HL-60 (cell line): ENCODE measurements at regions not wholly inside any gene's neighbourhood (a gene's known extent, or its start where the extent isn't known, plus 50 kb on each side); places are given as distances from the start of the nearest gene placed in this dataset.

Experiments
- DNase-seq, 2 experiments: peaks; one replicate each; pipeline ENCODE4 v3.0.0-alpha.2; 2010 to 2020; ENCODE audit warnings: low read depth in 1 of 2, low spot score in 1 of 2
- H3K27ac ChIP-seq: fragments of 250-450 bp; sonication (Bioruptor Pico); replicated peaks from 2 replicates; pipeline ENCODE4 v1.5.1; 2020; ENCODE audit warnings: mild to moderate bottlenecking, moderate library complexity
- H3K27me3 ChIP-seq: fragments of 250-450 bp; sonication (Bioruptor Pico); 2 replicates; pipeline ENCODE4 v1.5.1; 2021; ENCODE audit warnings: mild to moderate bottlenecking, moderate library complexity; ENCODE audit not compliant: insufficient read depth, poor library complexity, severe bottlenecking
- H3K4me3 ChIP-seq: replicated peaks from 2 replicates; pipeline ENCODE4 v1.5.1; 2011; ENCODE audit warnings: mild to moderate bottlenecking, control low read depth, low read length; ENCODE audit not compliant: insufficient read depth
- CTCF ChIP-seq: IDR thresholded peaks from one replicate; pipeline ENCODE4 v1.5.1; 2011; ENCODE audit warnings: low read length, control low read depth, inconsistent platforms; ENCODE audit not compliant: insufficient read depth
- GABPA ChIP-seq: IDR thresholded peaks from 2 replicates; pipeline ENCODE4 v1.6.1; 2012; ENCODE audit warnings: low read depth
- POLR2AphosphoS5 ChIP-seq: IDR thresholded peaks from 2 replicates; pipeline ENCODE4 v1.6.1; 2012; ENCODE audit warnings: low read depth
- REST ChIP-seq: IDR thresholded peaks from 2 replicates; pipeline ENCODE4 v1.6.1; 2012; ENCODE audit warnings: low read depth; ENCODE audit not compliant: insufficient replicate concordance
- SPI1 ChIP-seq: IDR thresholded peaks from 2 replicates; pipeline ENCODE4 v1.6.1; 2012; ENCODE audit warnings: low read depth, mild to moderate bottlenecking, borderline replicate concordance

DNA sequence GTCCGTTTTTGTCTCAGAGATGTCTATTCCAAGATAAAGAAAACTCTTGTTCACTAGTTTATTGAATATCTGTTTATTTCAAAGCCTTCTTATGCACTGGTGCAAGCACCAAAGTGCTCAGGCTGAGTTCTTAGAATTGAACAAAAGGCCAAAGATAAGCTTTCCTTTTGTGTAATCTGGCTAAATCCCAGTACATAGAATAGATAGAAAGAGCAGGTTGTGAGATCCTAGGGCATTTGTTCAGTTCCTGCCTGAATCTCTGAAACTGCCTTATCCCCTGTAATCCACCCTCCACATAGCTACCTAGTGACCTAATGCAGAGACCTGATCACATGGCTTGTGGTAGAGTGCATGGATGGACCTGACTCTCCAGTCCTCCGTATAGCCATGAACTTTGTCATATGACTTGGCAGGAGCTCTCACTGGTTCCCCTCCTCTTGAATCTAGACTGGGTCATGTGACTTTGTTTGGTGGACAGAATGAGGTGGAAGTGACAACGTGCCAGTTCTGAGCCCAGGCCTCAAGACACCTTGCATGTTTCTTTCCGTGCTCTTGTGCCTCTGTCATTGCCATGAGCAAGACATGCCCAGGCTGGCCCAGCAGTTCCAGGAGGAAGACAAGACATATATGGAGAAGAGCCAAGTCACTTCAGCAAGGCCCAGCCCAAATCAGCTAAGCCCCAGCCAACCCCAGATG lies 139.3 kb upstream of the SHB start:
- no peak overlapping the region for H3K4me3 ChIP-seq
- no peak overlapping the region for H3K27ac ChIP-seq
- H3K27me3 ChIP-seq, result no peaks in the 10 kb centered on the region
- TF ChIP-seq REST (no peak), CTCF (no peak), POLR2AphosphoS5 (no peak), GABPA (no peak), SPI1 (no peak)
- DNase-seq, result no peak

DNA sequence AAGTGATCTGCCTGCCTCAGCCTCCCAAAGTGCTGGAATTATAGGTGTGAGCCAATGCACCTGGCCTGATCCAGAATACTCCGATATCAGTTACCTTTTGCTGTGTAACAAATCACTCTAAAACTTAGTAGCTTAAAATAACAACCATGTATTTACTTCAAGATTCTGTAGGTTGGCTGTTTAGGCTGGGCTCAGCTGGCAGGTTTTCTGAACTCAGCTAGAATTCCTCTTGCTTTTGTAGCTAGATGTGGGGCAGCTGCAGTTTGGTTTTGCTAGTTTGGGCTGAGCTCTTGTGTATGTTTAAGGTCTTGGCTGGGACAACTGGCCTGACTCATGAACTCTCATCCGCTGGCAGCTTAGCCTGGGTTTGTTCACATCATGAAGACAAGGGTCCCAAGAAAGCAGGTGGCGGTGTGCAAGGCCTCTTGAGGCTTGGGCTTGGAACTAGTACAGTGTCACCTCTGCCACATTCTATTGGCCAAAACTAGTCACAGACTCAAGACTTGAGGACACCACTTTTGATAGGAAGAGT lies 138.3 kb upstream of the SHB start:
- Histone ChIP-seq H3K27ac (no peak overlapping the region), H3K27me3 (no peaks in the 10 kb centered on the region), H3K4me3 (no peak overlapping the region)
- TF ChIP-seq GABPA (no peak), CTCF (no peak), SPI1 (no peak), REST (no peak)
- DNase-seq, result no peak

DNA sequence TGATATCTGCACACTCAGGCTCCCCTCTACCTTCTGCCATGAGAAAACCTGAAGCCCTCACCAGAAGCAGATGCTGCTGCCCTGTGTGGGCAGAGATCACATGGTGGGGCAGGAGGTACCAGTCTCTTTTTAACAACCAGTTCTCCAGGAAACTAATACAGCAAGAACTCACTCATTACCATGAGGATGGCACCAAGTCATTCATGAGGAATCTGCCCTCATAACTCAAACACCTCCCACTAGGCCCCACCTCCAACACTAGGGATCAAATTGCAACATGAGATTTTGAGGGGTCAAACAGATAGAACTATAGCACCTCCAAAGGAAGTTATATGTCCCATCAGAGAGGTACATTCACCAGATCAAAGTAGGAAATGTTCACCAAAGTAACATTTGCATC lies 136.3 kb upstream of the SHB start:
- TF ChIP-seq GABPA, result no peak
- TF ChIP-seq CTCF, result no peak
- no peak for DNase-seq
- H3K27ac ChIP-seq, result no peak overlapping the region

GRCh38 chr9:38202336-38202938 lies 133.4 kb upstream of the SHB start:
- TF ChIP-seq SPI1 (no peak), POLR2AphosphoS5 (no peak), REST (no peak), GABPA (no peak), CTCF (no peak)
- no peak for DNase-seq
- Histone ChIP-seq H3K27ac (no peak overlapping the region), H3K4me3 (no peak overlapping the region), H3K27me3 (no peaks in the 10 kb centered on the region)

More for the DNA sequence above, 136.3 kb upstream of the SHB start:
- no peaks in the 10 kb centered on the region for H3K27me3 ChIP-seq
- no peak overlapping the region for H3K4me3 ChIP-seq
